Endothelial cell of umbilical vein (primary cell): ENCODE measurements at regions not wholly inside any gene's neighbourhood (a gene's known extent, or its start where the extent isn't known, plus 50 kb on each side); places are given as distances from the start of the nearest gene placed in this dataset.
"Not testable (repeated sequence)": the region's sequence is repeated elsewhere in the genome, so short reads cannot be mapped to it uniquely, and the experiment has no call there.

Experiments
- BruUV-seq: library from RNA; stranded (reverse); fragments of 400-500 nt; replicated peaks from 2 replicates; lab custom pipeline; 2021; lab: Mats Ljungman, UMichigan
- CTCF ChIA-PET: fragments of 300-600, 350-600 bp; sonication (Branson Sonifier 250); formaldehyde crosslinking; loops from one replicate; lab custom pipeline; 2021; ENCODE audit warnings: antibody characterized with exemption, inconsistent platforms; lab: Charles Lee
- POLR2A ChIA-PET: fragments of 300-600, 350-600 bp; sonication (Branson Sonifier 250); formaldehyde crosslinking; loops from one replicate; lab custom pipeline; 2021; ENCODE audit warnings: antibody characterized with exemption, inconsistent platforms; lab: Charles Lee
- DNase-seq: peaks from one replicate; pipeline ENCODE4 v3.0.0-alpha.2; 2011; ENCODE audit warnings: low read depth, low spot score
- FAIRE-seq: peaks from 2 replicates; lab custom pipeline; 2011; peaks lifted over from hg19 to GRCh38; lab: Jason Lieb, UNC
- H2AFZ ChIP-seq: 2 replicates; pipeline ENCODE4 v1.6.0; 2012; ENCODE audit warnings: low read depth, low read length, control low read depth, inconsistent platforms
- H3K27ac ChIP-seq: 2 replicates; pipeline ENCODE4 v1.5.1; 2011; ENCODE audit warnings: low read depth, mild to moderate bottlenecking, control low read depth, low read length, moderate library complexity; ENCODE audit not compliant: insufficient read depth
- H3K27me3 ChIP-seq, 2 experiments: 2 replicates each; pipeline versions ENCODE4 v1.6.0 to v1.6.1; 2011; ENCODE audit warnings: low read length in 2 of 2, mixed read lengths in 1 of 2; ENCODE audit not compliant: control insufficient read depth in 2 of 2, insufficient read depth in 2 of 2
- H3K36me3 ChIP-seq, 2 experiments: 2 replicates in 1 of 2; 3 replicates in 1 of 2; pipeline ENCODE4 v1.5.1; 2011; ENCODE audit warnings: low read length in 2 of 2, mild to moderate bottlenecking in 1 of 2, moderate library complexity in 1 of 2; ENCODE audit not compliant: control insufficient read depth in 2 of 2, insufficient read depth in 2 of 2; ENCODE audit errors: extremely low read depth in 1 of 2
- H3K4me1 ChIP-seq: 3 replicates; pipeline ENCODE4 v1.5.1; 2011; ENCODE audit warnings: mild to moderate bottlenecking, low read length; ENCODE audit not compliant: control insufficient read depth, insufficient read depth; ENCODE audit errors: extremely low read depth
- H3K4me2 ChIP-seq: 2 replicates; pipeline ENCODE4 v1.6.1; 2011; ENCODE audit warnings: low read length, control low read depth, mixed read lengths; ENCODE audit not compliant: insufficient read depth
- H3K4me3 ChIP-seq, 3 experiments: fragments of 200-600 bp in 1 of 3; sonication (generic), shearing (Covaris generic) in 1 of 3; replicated peaks in 1 of 3; 2 replicates each; pipeline ENCODE4 v1.5.1; 2011 to 2016; ENCODE audit warnings: control low read depth in 3 of 3, low read length in 3 of 3, mild to moderate bottlenecking in 2 of 3, inconsistent platforms in 1 of 3, low read depth in 1 of 3, moderate library complexity in 1 of 3; ENCODE audit not compliant: insufficient read depth in 1 of 3
- H3K79me2 ChIP-seq: 2 replicates; pipeline ENCODE4 v1.6.0; 2012; ENCODE audit warnings: low read length, inconsistent platforms; ENCODE audit not compliant: control insufficient read depth, insufficient read depth
- H3K9ac ChIP-seq: replicated peaks from 2 replicates; pipeline ENCODE3; 2011; ENCODE audit warnings: low read length, control low read depth; ENCODE audit not compliant: insufficient read depth; ENCODE audit errors: extremely low read depth
- H3K9me1 ChIP-seq: replicated peaks from 3 replicates; pipeline ENCODE4 v1.6.0; 2011; ENCODE audit warnings: mild to moderate bottlenecking, low read length; ENCODE audit not compliant: control insufficient read depth, insufficient read depth; ENCODE audit errors: extremely low read depth
- H3K9me3 ChIP-seq: replicated peaks from 2 replicates; pipeline ENCODE4 v1.5.1; 2012; ENCODE audit warnings: low read length, inconsistent platforms; ENCODE audit not compliant: control insufficient read depth, insufficient read depth
- H4K20me1 ChIP-seq: replicated peaks from 2 replicates; pipeline ENCODE3; 2011; ENCODE audit warnings: mild to moderate bottlenecking, low read length; ENCODE audit not compliant: control insufficient read depth, insufficient read depth; ENCODE audit errors: extremely low read depth
- dilution Hi-C: fragments of 300-500 bp; cut with MboI; formaldehyde crosslinking; loops from one replicate; pipeline ENCODE4 v1.15.0; 2019; ENCODE audit warnings: low sequenced_read_pairs; ENCODE audit not compliant: extremely low pct_ligation_motif_present
- intact Hi-C: fragments of 100-400 bp; cut with micrococcal nuclease; formaldehyde crosslinking; loops from one replicate; pipeline ENCODE4 v1.10.0; 2022

DNA sequence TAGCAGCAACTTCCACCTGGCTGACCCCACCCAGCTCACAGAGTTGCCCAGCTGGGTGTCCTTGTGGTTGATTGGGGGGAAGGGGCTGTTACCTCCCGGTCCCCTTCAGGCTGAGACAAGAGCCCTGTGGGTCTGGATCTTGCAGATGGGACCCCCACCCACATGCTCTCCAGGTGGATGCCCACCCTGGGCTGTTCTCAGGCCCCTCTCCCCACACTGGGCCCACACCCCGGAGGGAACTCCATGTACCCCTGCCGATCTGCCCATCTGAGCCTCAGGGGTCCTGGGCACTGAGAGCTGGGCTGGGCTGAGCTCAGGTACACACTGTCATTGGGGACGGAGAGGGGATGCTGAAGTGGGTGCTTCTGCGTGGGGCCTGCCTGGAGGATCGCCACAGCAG is 1453.9 kb upstream of the TPTE start:
- CTCF ChIA-PET, result not testable (repeated sequence)

GRCh38 chr21:9068622-9069021 is 1452.8 kb upstream of the TPTE start:
- intact Hi-C loops, H3K79me2 ChIP-seq, H3K9me1 ChIP-seq, H3K4me2 ChIP-seq, H4K20me1 ChIP-seq, FAIRE-seq, BruUV-seq, dilution Hi-C loops, H3K9me3 ChIP-seq, H3K9ac ChIP-seq, H3K4me3 ChIP-seq, H3K36me3 ChIP-seq, H3K27me3 ChIP-seq, POLR2A ChIA-PET, H2AFZ ChIP-seq, H3K27ac ChIP-seq, CTCF ChIA-PET, H3K4me1 ChIP-seq, DNase-seq: not testable (repeated sequence)

More for the DNA sequence above, 1453.9 kb upstream of the TPTE start:
- H2AFZ ChIP-seq, FAIRE-seq, DNase-seq, H3K4me3 ChIP-seq, H3K4me1 ChIP-seq, H3K27me3 ChIP-seq, H3K79me2 ChIP-seq, H3K9ac ChIP-seq, H3K9me1 ChIP-seq, H3K27ac ChIP-seq, H3K9me3 ChIP-seq, H4K20me1 ChIP-seq, BruUV-seq, dilution Hi-C loops, intact Hi-C loops, POLR2A ChIA-PET, H3K4me2 ChIP-seq, H3K36me3 ChIP-seq: not testable (repeated sequence)

- H3K4me2 ChIP-seq, H3K4me3 ChIP-seq, H3K9me1 ChIP-seq, intact Hi-C loops, H3K9ac ChIP-seq, BruUV-seq, H3K4me1 ChIP-seq, H3K79me2 ChIP-seq, DNase-seq, H3K36me3 ChIP-seq, H4K20me1 ChIP-seq, dilution Hi-C loops, H2AFZ ChIP-seq, H3K27ac ChIP-seq, CTCF ChIA-PET, H3K9me3 ChIP-seq, H3K27me3 ChIP-seq, POLR2A ChIA-PET: not testable (repeated sequence)
- FAIRE-seq, result peak; percentile 90
These were observed 1450.7 kb upstream of the TPTE start for GRCh38 chr21:9070703-9071102.

- H3K4me2 ChIP-seq, POLR2A ChIA-PET, H3K9me3 ChIP-seq, H3K27me3 ChIP-seq, H3K4me1 ChIP-seq, H3K36me3 ChIP-seq, CTCF ChIA-PET, H3K27ac ChIP-seq, H4K20me1 ChIP-seq, intact Hi-C loops, H2AFZ ChIP-seq, H3K9me1 ChIP-seq, BruUV-seq, FAIRE-seq, H3K4me3 ChIP-seq, H3K79me2 ChIP-seq, dilution Hi-C loops, H3K9ac ChIP-seq, DNase-seq: not testable (repeated sequence)
These were observed 1448.4 kb upstream of the TPTE start for GRCh38 chr21:9073010-9073409.
